HUDEP-2 (cell line): ENCODE measurements at regions not wholly inside any gene's neighbourhood (a gene's known extent, or its start where the extent isn't known, plus 50 kb on each side); places are given as distances from the start of the nearest gene placed in this dataset.

Source experiments
- DNase-seq, 76 experiments: peaks; one replicate each; lab custom pipeline; 2025; ENCODE audit not compliant: unreplicated experiment in 76 of 76; lab: John Stamatoyannopoulos, UW

- no peak for DNase-seq
Observed at GRCh38 chr5:173383711-173384110, 55.5 kb upstream of the STC2 start.

GRCh38 chr5:173378727-173379126, 50.5 kb upstream of the STC2 start:
- no peak for DNase-seq
